H1 (cell line): ENCODE measurements at regions not wholly inside any gene's neighbourhood (a gene's known extent, or its start where the extent isn't known, plus 50 kb on each side); places are given as distances from the start of the nearest gene placed in this dataset.

Experiments used
- TF ChIP-seq, protein P1 (sequence below): IDR thresholded peaks from 2 replicates; pipeline ENCODE4 v1.6.1; 2012; ENCODE audit warnings: low read length, inconsistent platforms

- TF ChIP-seq, protein P1, sequence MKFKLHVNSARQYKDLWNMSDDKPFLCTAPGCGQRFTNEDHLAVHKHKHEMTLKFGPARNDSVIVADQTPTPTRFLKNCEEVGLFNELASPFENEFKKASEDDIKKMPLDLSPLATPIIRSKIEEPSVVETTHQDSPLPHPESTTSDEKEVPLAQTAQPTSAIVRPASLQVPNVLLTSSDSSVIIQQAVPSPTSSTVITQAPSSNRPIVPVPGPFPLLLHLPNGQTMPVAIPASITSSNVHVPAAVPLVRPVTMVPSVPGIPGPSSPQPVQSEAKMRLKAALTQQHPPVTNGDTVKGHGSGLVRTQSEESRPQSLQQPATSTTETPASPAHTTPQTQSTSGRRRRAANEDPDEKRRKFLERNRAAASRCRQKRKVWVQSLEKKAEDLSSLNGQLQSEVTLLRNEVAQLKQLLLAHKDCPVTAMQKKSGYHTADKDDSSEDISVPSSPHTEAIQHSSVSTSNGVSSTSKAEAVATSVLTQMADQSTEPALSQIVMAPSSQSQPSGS: no peak
These were observed 437.7 kb downstream of the RPS24 start (continued) for GRCh38 chr10:78471326-78471722.
